Thymus (tissue), 11 donors: ENCODE measurements at regions not wholly inside any gene's neighbourhood (a gene's known extent, or its start where the extent isn't known, plus 50 kb on each side); places are given as distances from the start of the nearest gene placed in this dataset.

ENCODE experiments used
- DNase-seq, 9 donors: peaks; one replicate each; pipeline ENCODE4 v3.0.0-alpha.2; 2013; ENCODE audit warnings: low spot score in 9 of 9, low read depth in 6 of 9, missing footprints in 1 of 9
- H3K27ac ChIP-seq, 2 donors: one replicate each; pipeline ENCODE4 v1.5.1; 2013; ENCODE audit warnings: control low read depth in 1 of 2, low read depth in 1 of 2, low read length in 1 of 2, mild to moderate bottlenecking in 1 of 2, moderate library complexity in 1 of 2
- H3K27me3 ChIP-seq, 2 donors: one replicate each; pipeline ENCODE4 v1.5.1; 2013; ENCODE audit warnings: low read length in 1 of 2; ENCODE audit not compliant: control insufficient read depth in 2 of 2, insufficient read depth in 1 of 2
- H3K36me3 ChIP-seq, 2 donors: one replicate each; pipeline ENCODE4 v1.5.1; 2013; ENCODE audit warnings: low read length in 1 of 2, mild to moderate bottlenecking in 1 of 2, moderate library complexity in 1 of 2; ENCODE audit not compliant: control insufficient read depth in 2 of 2, insufficient read depth in 2 of 2
- H3K4me1 ChIP-seq, 2 donors: one replicate each; pipeline ENCODE4 v1.5.1; 2013; ENCODE audit warnings: low read length in 2 of 2; ENCODE audit not compliant: control insufficient read depth in 2 of 2, insufficient read depth in 2 of 2
- H3K4me3 ChIP-seq, 2 donors: one replicate each; pipeline ENCODE4 v1.5.1; 2013; ENCODE audit warnings: low read length in 2 of 2, control low read depth in 1 of 2, mild to moderate bottlenecking in 1 of 2
- H3K9me3 ChIP-seq, 2 donors: one replicate each; pipeline ENCODE4 v1.5.1; 2013; ENCODE audit warnings: low read length in 1 of 2, mild to moderate bottlenecking in 1 of 2; ENCODE audit not compliant: control insufficient read depth in 2 of 2, insufficient read depth in 1 of 2
- WGBS: extraction: QIAGEN DNeasy Blood & Tissue Kit; methylation state at CpG from one replicate; pipeline ENCODE4 v1.1.7; 2013; 5-methylcytosine and 5-hydroxymethylcytosine counted together
- donor health status: healthy.

GRCh38 chr7:113452245-113452644 is 333.9 kb upstream of the SMIM30 start:
- Histone ChIP-seq H3K4me1 (no peaks in the 10 kb centered on the region), H3K36me3 (no peaks in the 10 kb centered on the region), H3K4me3 (no peak overlapping the region), H3K27ac (no peak overlapping the region), H3K9me3 (no peaks in the 10 kb centered on the region), H3K27me3 (no peaks in the 10 kb centered on the region)
- DNase-seq, result no peak
- 78% methylated on average over 4 of the region's 4 CpGs for WGBS

- no peaks in the 10 kb centered on the region for H3K4me1 ChIP-seq
- DNase-seq, result no peak
- H3K27me3 ChIP-seq, result no peaks in the 10 kb centered on the region
- H3K27ac ChIP-seq, result no peak overlapping the region
- H3K9me3 ChIP-seq, result no peaks in the 10 kb centered on the region
- WGBS, result 92% methylated on average over 2 of the region's 2 CpGs
- H3K36me3 ChIP-seq, result no peaks in the 10 kb centered on the region
- no peak overlapping the region for H3K4me3 ChIP-seq
Measured at GRCh38 chr7:113446791-113447190, 328.4 kb upstream of the SMIM30 start.

GRCh38 chr7:113446391-113446790 is 328.0 kb upstream of the SMIM30 start:
- Histone ChIP-seq H3K27me3 (no peaks in the 10 kb centered on the region), H3K4me1 (no peaks in the 10 kb centered on the region), H3K4me3 (no peak overlapping the region), H3K27ac (no peak overlapping the region), H3K9me3 (no peaks in the 10 kb centered on the region), H3K36me3 (no peaks in the 10 kb centered on the region)
- DNase-seq, result no peak

GRCh38 chr7:113444261-113444660 is 325.9 kb upstream of the SMIM30 start:
- Histone ChIP-seq H3K27me3 (no peaks in the 10 kb centered on the region), H3K4me1 (no peaks in the 10 kb centered on the region), H3K4me3 (no peak overlapping the region), H3K36me3 (no peaks in the 10 kb centered on the region), H3K9me3 (no peaks in the 10 kb centered on the region), H3K27ac (no peak overlapping the region)
- no peak for DNase-seq

GRCh38 chr7:113440173-113440572 is 321.8 kb upstream of the SMIM30 start:
- Histone ChIP-seq H3K4me1 (no peaks in the 10 kb centered on the region), H3K4me3 (no peak overlapping the region), H3K9me3 (no peaks in the 10 kb centered on the region), H3K27me3 (no peaks in the 10 kb centered on the region), H3K36me3 (no peaks in the 10 kb centered on the region), H3K27ac (no peak overlapping the region)
- WGBS, result 73% methylated on average over 2 of the region's 2 CpGs
- DNase-seq, result no peak

GRCh38 chr7:113431406-113431805 is 313.1 kb upstream of the SMIM30 start:
- H3K4me3 ChIP-seq, result no peak overlapping the region
- 94% methylated on average over 4 of the region's 4 CpGs for WGBS
- no peaks in the 10 kb centered on the region for H3K27me3 ChIP-seq
- no peak overlapping the region for H3K27ac ChIP-seq
- no peak for DNase-seq
- H3K9me3 ChIP-seq, result no peaks in the 10 kb centered on the region
- H3K4me1 ChIP-seq, result no peaks in the 10 kb centered on the region
- H3K36me3 ChIP-seq, result no peaks in the 10 kb centered on the region

- H3K9me3 ChIP-seq, result no peaks in the 10 kb centered on the region
- 86% methylated on average over 6 of the region's 6 CpGs for WGBS
- no peaks in the 10 kb centered on the region for H3K4me1 ChIP-seq
- H3K27ac ChIP-seq, result no peak overlapping the region
- H3K36me3 ChIP-seq, result no peaks in the 10 kb centered on the region
- H3K27me3 ChIP-seq, result no peaks in the 10 kb centered on the region
- H3K4me3 ChIP-seq, result no peak overlapping the region
- no peak for DNase-seq
Measured at GRCh38 chr7:113424185-113424817, 305.9 kb upstream of the SMIM30 start.

- no peaks in the 10 kb centered on the region for H3K9me3 ChIP-seq
- H3K4me1 ChIP-seq, result no peaks in the 10 kb centered on the region
- 27% methylated on average over 4 of the region's 4 CpGs for WGBS
- H3K4me3 ChIP-seq, result no peak overlapping the region
- H3K36me3 ChIP-seq, result no peaks in the 10 kb centered on the region
- peak; percentile 14 to 79 (median 56) for DNase-seq
- H3K27ac ChIP-seq, result no peak overlapping the region
- no peaks in the 10 kb centered on the region for H3K27me3 ChIP-seq
Measured at GRCh38 chr7:113421696-113422330, 303.5 kb upstream of the SMIM30 start.

- Histone ChIP-seq H3K4me1 (no peaks in the 10 kb centered on the region), H3K36me3 (no peaks in the 10 kb centered on the region), H3K27ac (no peak overlapping the region), H3K9me3 (no peaks in the 10 kb centered on the region), H3K27me3 (no peaks in the 10 kb centered on the region), H3K4me3 (no peak overlapping the region)
- DNase-seq, result no peak
- WGBS, result 67% methylated on average over 1 of the region's 1 CpG
Measured at GRCh38 chr7:113414401-113415035, 296.2 kb upstream of the SMIM30 start.
